OCI-LY1 (cell line): ENCODE measurements at regions not wholly inside any gene's neighbourhood (a gene's known extent, or its start where the extent isn't known, plus 50 kb on each side); places are given as distances from the start of the nearest gene placed in this dataset.
"Not testable (repeated sequence)": the region's sequence is repeated elsewhere in the genome, so short reads cannot be mapped to it uniquely, and the experiment has no call there.

Experiments used
- H2AFZ ChIP-seq: fragments of 200-600 bp; sonication (generic), shearing (Covaris generic); 2 replicates; pipeline ENCODE4 v1.6.0; 2014; ENCODE audit warnings: antibody characterized with exemption, mild to moderate bottlenecking, low read length
- H3F3A ChIP-seq: fragments of 200-600 bp; sonication (generic), shearing (Covaris generic); 2 replicates; pipeline ENCODE4 v1.6.0; 2014; ENCODE audit warnings: mild to moderate bottlenecking, antibody characterized with exemption, low read length, moderate library complexity; ENCODE audit not compliant: insufficient read depth
- H3K27ac ChIP-seq: fragments of 200-600 bp; sonication (generic); 2 replicates; pipeline ENCODE4 v1.5.1; 2014; ENCODE audit warnings: low read length, mixed run types, mild to moderate bottlenecking, low read depth; ENCODE audit not compliant: poor library complexity, severe bottlenecking
- H3K27me3 ChIP-seq: fragments of 200-600 bp; sonication (generic); 2 replicates; pipeline ENCODE4 v1.6.0; 2014; ENCODE audit warnings: antibody characterized with exemption, mild to moderate bottlenecking, low read length, moderate library complexity; ENCODE audit not compliant: insufficient read depth
- H3K36me3 ChIP-seq: fragments of 200-600 bp; sonication (generic); 2 replicates; pipeline ENCODE4 v1.6.1; 2014; ENCODE audit warnings: mild to moderate bottlenecking, antibody characterized with exemption, low read length, moderate library complexity, mixed read lengths; ENCODE audit not compliant: insufficient read depth
- H3K4me1 ChIP-seq: fragments of 200-600 bp; sonication (generic); 2 replicates; pipeline ENCODE4 v1.5.1; 2014; ENCODE audit warnings: mild to moderate bottlenecking, low read length, moderate library complexity; ENCODE audit not compliant: insufficient read depth, severe bottlenecking
- H3K4me2 ChIP-seq: fragments of 200-600 bp; sonication (generic), shearing (Covaris generic); 2 replicates; pipeline ENCODE4 v1.6.1; 2014; ENCODE audit warnings: low read length
- H3K4me3 ChIP-seq: fragments of 200-600 bp; sonication (generic); 2 replicates; pipeline ENCODE4 v1.5.1; 2014; ENCODE audit warnings: low read length, low read depth, mild to moderate bottlenecking, mixed read lengths; ENCODE audit not compliant: poor library complexity, severe bottlenecking
- H3K79me2 ChIP-seq: fragments of 200-600 bp; shearing (Covaris generic); 2 replicates; pipeline ENCODE4 v1.6.1; 2016; ENCODE audit warnings: mixed run types, low read length, mixed read lengths; ENCODE audit not compliant: insufficient read depth
- H3K9ac ChIP-seq: fragments of 200-600 bp; sonication (generic), shearing (Covaris generic); 2 replicates; pipeline ENCODE4 v1.6.1; 2014; ENCODE audit warnings: mild to moderate bottlenecking, low read length, mixed read lengths
- H3K9me2 ChIP-seq: fragments of 200-600 bp; sonication (generic), shearing (Covaris generic); 2 replicates; pipeline ENCODE4 v1.6.1; 2014; ENCODE audit warnings: low read depth, mild to moderate bottlenecking, low read length, mixed read lengths
- H3K9me3 ChIP-seq: fragments of 200-600 bp; shearing (Covaris generic); 2 replicates; pipeline ENCODE4 v1.6.1; 2014; ENCODE audit warnings: low read length, mixed read lengths
- H4K20me1 ChIP-seq: fragments of 200-600 bp; sonication (generic), shearing (Covaris generic); 2 replicates; pipeline ENCODE4 v1.6.0; 2016; ENCODE audit warnings: mild to moderate bottlenecking, low read length; ENCODE audit not compliant: insufficient read depth
- CTCF ChIP-seq: fragments of 200-600 bp; sonication (generic), shearing (Covaris generic); IDR thresholded peaks from 2 replicates; pipeline ENCODE4 v1.5.1; 2017; ENCODE audit warnings: mild to moderate bottlenecking, antibody characterized with exemption, low read length, moderate library complexity, mixed read lengths
- EZH2 ChIP-seq: fragments of 200-600 bp; sonication (generic), shearing (Covaris generic); IDR thresholded peaks from 2 replicates; pipeline ENCODE4 v1.8.0; 2017; ENCODE audit warnings: borderline replicate concordance, mixed run types, mild to moderate bottlenecking, antibody characterized with exemption, low read length, moderate library complexity, mixed read lengths

GRCh38 chr2:43065036-43065435 lies 161.4 kb downstream of the ZFP36L2 start:
- no peak overlapping the region for H2AFZ ChIP-seq
- H3K4me3 ChIP-seq = no peak overlapping the region
- H3F3A ChIP-seq = no peaks in the 10 kb centered on the region
- H3K36me3 ChIP-seq = no peaks in the 10 kb centered on the region
- H3K9me3 ChIP-seq = 0 out of 2 replicates have a peak, but pooled peaks cover 5% of the 10 kb centered on the region
- H3K9ac ChIP-seq = no peak overlapping the region
- TF ChIP-seq EZH2 (no peak), CTCF (no peak)
- no peaks in the 10 kb centered on the region for H4K20me1 ChIP-seq
- no peak overlapping the region for H3K4me2 ChIP-seq
- no peaks in the 10 kb centered on the region for H3K27me3 ChIP-seq
- H3K4me1 ChIP-seq = no peaks in the 10 kb centered on the region
- H3K27ac ChIP-seq = no peak overlapping the region
- no peaks in the 10 kb centered on the region for H3K9me2 ChIP-seq
- H3K79me2 ChIP-seq = no peaks in the 10 kb centered on the region

- not testable (repeated sequence) for H3K27ac ChIP-seq, H3K9ac ChIP-seq, H4K20me1 ChIP-seq, H3K9me3 ChIP-seq, H3K9me2 ChIP-seq, H2AFZ ChIP-seq, H3K36me3 ChIP-seq, H3K4me1 ChIP-seq, H3K4me3 ChIP-seq, H3K4me2 ChIP-seq, H3K27me3 ChIP-seq, H3F3A ChIP-seq, H3K79me2 ChIP-seq
Observed at GRCh38 chr2:43063096-43063495, 163.3 kb downstream of the ZFP36L2 start.

GRCh38 chr2:43062058-43062457 lies 164.3 kb downstream of the ZFP36L2 start:
- no peaks in the 10 kb centered on the region for H3F3A ChIP-seq
- no peak overlapping the region for H3K4me3 ChIP-seq
- no peaks in the 10 kb centered on the region for H4K20me1 ChIP-seq
- TF ChIP-seq CTCF (no peak), EZH2 (no peak)
- no peak overlapping the region for H2AFZ ChIP-seq
- no peaks in the 10 kb centered on the region for H3K4me1 ChIP-seq
- H3K79me2 ChIP-seq = no peaks in the 10 kb centered on the region
- 0 out of 2 replicates have a peak, but pooled peaks cover 6% of the 10 kb centered on the region for H3K27me3 ChIP-seq
- no peaks in the 10 kb centered on the region for H3K36me3 ChIP-seq
- no peaks in the 10 kb centered on the region for H3K9me2 ChIP-seq
- 0 out of 2 replicates have a peak, but pooled peaks cover 5% of the 10 kb centered on the region for H3K9me3 ChIP-seq
- H3K4me2 ChIP-seq = no peak overlapping the region
- no peak overlapping the region for H3K9ac ChIP-seq
- no peak overlapping the region for H3K27ac ChIP-seq

GRCh38 chr2:43060390-43061016 lies 165.9 kb downstream of the ZFP36L2 start:
- Histone ChIP-seq H3K4me2 (no peak overlapping the region), H3K9ac (no peak overlapping the region), H3K79me2 (no peaks in the 10 kb centered on the region), H3K27me3 (peaks cover 12% of the 10 kb centered on the region), H3K4me1 (no peaks in the 10 kb centered on the region), H3F3A (no peaks in the 10 kb centered on the region), H3K36me3 (no peaks in the 10 kb centered on the region), H3K9me3 (0 out of 2 replicates have a peak, but pooled peaks cover 5% of the 10 kb centered on the region), H2AFZ (no peak overlapping the region), H3K4me3 (no peak overlapping the region), H3K9me2 (no peaks in the 10 kb centered on the region), H4K20me1 (no peaks in the 10 kb centered on the region), H3K27ac (no peak overlapping the region)
- TF ChIP-seq CTCF = no peak
- no peak for TF ChIP-seq EZH2
